HG03159 (cell line): ENCODE measurements at regions not wholly inside any gene's neighbourhood (a gene's known extent, or its start where the extent isn't known, plus 50 kb on each side); places are given as distances from the start of the nearest gene placed in this dataset.
"Not testable (repeated sequence)": the region's sequence is repeated elsewhere in the genome, so short reads cannot be mapped to it uniquely, and the experiment has no call there.

Source experiments
- ATAC-seq: cut with Tn5 transposase; IDR thresholded peaks from one replicate; pipeline ENCODE4 v1.9.1; 2021; ENCODE audit warnings: mild to moderate bottlenecking, moderate library complexity; ENCODE audit not compliant: unreplicated experiment

DNA sequence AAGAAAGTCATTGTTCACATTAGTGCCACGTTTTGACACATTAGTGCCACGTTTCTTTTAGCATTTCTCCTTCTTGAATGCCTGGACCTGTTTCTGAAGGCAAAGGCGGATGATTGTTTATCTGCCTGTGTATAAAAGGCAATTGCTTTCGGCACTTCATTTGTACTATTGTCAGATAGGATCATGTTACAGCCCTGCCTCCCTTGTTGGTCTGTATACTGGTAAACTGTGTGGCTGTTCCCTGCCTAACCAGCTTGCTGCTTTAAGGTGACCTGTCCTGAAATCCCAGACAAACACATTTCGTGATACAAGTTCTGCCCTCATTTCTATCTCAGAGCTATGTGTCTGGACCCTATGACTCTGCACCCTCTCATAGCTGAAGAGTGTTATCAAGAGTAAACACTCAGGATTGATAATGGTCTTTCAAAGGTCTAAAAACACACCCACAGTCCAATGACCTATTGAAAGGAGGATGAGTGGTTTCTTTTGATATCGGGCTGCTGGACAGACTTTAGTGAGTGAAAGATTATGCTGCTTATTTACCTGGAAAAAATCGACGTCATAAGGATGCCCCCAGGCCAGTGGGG, 276.3 kb upstream of the MCTP2 start:
- no peak for ATAC-seq

DNA sequence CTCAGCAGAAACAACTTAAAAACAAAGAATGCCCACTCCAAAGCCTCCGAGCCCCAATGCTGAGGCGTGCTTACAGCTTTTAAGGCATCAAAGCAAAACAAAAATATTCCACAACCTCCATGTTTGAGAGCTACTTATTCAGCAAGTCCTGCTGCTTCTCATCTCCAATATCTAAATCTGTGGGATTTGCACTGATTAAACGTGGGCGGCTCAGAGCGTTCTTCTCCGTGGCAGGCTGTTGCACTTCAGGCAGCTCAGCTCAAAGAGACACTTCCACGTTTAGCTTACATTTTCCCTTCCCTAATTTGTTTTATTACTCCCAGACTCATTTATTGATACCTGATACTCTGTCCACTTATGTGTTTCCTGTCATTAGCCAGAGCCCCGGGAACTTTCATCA, 282.6 kb upstream of the MCTP2 start:
- ATAC-seq, result no peak

DNA sequence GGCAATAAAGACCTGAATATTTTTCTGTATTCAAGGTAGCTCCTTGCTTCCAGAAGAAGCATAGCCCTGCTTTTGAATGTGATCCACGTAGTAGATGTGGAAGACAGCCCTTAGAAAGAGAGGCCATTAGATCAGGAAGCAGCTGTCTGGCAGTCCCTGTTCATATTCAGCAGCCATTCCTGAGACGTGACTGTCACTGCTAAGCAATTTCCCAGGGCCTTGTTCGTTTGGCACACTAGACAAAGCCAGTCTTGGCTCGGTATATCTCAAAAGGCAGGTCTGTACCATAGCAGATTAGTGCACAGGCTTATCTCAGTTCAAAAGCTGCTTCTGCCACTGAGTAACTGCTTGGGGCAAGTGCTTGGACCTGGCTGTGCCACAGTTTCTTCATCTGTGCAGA, 287.8 kb upstream of the MCTP2 start:
- no peak for ATAC-seq

DNA sequence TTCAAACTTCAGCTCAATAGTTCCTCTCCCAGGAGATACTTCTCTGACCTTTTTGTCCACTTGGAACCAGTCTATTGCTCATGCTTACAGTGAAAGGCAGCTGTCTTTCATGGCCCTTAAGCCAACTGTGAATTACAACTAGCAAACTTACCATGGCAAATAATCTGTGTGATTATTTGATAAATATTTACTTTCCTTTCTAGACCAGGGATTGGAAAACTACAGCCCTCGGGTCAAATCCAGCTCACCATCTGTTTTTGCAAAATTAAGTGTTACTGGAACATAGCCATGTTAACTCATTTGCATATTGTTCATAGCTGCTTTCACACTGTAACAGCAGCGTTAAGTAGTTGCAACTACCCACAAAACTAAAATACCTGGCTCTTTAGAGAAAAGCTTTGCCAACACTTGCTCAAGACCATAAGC, 289.1 kb upstream of the MCTP2 start:
- ATAC-seq, result no peak

DNA sequence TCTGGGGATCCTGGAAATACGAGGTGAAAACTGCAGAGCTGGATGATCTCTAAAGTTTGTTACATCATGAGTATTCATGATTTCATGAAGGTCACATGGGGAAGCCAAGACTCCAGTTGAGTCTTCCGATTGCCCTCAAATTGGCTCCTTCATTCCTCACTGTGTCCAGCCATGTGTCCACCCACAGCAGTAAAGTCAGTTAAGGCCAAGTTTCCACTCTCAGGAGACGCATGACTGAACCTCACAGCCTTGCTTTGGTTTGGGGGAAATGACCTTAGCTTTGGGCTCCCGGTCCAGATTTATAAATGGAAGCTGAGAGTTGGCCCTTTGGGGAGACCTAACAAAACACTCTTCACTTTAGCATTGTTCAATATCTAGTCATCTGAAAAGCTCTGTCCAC, 289.7 kb upstream of the MCTP2 start:
- ATAC-seq, result no peak

DNA sequence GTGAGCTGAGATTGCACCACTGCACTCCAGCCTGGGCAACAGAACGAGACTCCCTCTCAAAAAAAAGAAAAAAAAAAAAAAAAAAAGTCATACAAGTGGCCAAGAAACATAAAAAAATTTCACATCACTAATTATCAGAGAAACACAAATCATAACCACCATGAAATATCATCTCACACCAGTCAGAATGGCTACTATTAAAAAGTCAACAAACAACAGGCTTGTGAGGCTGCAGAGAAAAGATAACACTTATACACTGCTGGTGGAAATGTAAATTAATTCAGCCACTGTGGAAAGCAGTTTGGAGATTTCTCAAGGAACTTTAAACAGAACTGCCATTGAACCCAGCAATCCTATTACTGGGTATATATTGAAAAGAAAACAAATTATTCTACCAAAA, 291.1 kb upstream of the MCTP2 start:
- ATAC-seq, result no peak

DNA sequence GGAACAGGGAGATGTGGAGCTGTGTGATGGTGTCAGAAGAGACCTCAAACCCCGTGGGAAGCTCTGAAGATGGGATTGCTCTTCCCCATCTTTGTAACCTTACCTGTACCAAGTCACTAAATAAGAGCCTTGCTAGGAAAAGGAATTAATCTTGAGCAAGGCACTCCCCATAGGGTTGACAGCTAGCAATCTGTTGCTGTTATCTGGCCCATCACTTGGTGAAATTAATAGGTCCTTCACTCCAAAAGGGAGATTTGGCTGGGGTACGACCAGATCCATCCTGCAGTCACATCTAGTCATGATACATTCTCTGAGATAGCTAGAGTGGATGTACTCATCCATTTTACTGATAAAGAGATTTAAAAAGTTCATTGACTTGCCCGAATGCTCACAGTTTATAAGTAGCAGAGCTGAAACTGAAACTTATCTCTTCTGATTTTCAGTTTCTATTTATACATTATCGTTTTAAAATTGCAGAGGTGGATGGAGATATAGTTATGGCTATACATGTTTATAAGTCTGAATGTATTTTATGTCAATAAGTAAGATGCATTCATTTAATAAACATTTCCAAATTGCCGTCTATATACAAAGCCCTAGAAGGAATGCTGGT, 299.1 kb upstream of the MCTP2 start:
- peak; percentile 91 for ATAC-seq

DNA sequence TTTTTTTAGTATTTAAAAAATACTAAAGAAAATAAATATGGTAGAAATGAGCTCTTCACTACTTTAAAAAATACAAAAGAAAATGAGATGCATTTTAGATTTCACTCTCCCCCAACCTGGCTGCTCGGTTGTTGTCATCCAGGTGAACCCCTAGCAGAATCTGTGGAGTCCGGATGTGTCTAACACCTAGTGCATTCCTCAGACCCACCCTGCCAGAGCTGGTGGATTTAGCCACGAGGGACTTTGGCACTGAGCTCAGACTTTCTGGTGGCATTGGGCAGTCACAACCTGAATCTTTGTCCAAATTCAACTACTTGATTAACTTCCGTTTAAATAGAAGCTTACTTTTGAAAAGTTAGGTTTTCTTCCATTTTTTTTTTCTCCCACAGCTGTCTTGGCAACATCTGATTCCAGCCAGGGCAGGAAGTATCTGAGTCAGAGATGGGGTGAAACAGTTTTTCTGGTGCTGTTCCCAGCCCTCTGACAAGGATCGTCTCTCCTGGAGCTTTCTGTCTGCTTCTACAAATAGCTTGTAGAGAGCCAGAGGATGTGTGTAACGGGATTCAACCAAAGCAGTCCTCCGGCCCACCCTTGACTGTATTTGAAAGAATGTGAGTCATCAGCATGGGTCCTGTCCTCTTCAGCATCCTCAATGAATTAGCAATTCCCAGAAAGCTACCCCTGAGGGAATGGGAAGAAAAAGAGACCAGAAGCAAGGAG, 301.8 kb upstream of the MCTP2 start:
- no peak for ATAC-seq

DNA sequence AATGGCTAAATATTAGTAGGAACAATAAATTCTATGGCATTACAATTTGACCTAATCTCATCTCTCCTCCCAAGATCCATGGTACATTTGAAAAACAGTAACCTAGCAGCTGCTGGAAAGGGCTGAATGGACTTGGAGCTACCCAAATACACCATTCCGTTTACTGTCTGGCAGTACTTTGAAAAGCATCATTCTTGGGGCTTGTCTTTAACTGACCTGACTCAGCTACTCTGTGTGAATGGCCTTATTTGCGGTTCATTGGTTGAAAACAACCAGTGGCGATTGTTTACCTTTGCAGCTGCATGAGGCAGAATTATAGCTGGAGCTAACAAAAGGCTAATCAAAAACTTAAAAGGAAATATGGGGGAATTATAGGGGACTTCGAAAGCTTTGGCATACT, 311.2 kb upstream of the MCTP2 start:
- ATAC-seq, result no peak

DNA sequence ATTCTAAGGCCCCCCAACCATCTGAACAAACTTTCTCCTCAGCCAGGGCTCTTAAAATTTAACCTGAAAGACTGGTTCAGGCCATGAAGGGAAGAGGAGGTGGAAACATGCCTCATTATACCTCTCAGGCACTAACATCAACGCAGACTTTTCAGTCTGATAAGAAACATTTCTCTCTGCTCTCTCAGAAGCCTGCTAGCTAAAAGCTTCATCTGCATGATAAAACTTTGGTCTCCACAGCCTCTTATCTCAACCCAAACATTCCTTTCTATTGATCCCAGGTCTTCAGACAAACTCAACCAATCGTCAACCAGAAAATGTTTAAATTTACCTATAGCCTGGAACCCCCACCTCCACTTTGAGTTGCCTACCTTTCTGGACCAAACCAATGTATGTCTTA, 312.6 kb upstream of the MCTP2 start:
- ATAC-seq, result not testable (repeated sequence)

DNA sequence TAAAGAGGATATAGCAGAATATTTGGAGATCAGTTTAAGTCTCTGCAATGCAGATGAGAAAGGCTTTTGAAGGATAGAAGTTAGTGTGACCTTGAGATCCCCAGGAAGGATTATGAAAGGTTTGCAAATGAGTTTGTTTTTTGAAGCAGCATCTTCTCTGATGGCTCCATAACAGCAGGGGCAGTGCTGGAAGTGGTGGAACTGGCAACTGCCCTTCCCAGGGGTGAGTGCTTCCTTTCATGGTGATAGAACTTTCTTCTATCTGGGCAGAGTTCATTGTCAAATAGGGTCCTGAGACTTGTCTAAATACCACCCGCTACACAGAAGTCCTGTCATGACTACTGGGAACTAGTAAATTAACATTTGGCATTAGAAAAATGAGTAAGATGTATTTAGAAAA, 314.2 kb upstream of the MCTP2 start:
- no peak for ATAC-seq

DNA sequence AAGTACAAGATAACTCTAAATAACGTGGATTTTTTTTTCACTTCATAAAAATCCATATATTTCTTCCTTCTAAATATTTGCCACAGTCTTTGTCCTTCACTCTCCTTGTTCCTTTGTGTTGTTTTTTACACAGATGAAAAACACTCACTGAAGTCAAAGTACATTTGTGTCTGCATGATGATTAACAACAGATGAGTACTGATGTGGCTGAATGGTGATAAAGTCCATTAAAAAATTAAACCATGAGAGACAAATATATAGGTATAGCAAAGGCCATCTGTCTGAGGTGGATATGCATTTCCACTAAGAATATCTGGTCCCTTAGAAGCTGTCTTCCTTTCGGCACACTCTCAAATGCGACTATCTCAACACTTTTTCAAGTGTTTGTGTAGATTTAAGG, 317.5 kb upstream of the MCTP2 start:
- ATAC-seq, result no peak

DNA sequence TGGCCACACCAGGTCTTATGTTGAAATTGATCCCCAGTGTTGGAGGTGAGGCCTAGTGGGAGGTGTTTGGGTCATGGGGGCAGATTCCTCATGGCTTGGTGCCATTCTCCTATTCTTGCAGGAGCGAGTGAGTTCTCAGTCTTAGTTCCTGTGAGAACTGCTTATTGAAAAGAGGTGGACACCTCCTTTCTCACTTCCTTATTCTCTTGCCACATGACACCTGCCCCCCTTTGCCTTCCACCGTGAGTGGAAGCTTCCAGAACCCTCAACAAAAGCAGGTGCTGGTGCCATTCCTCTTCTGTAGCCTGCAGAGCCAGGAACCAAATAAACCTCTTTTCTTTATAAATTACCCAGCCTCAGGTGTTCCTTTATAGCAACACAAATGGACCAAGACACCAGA, 318.1 kb upstream of the MCTP2 start:
- no peak for ATAC-seq

DNA sequence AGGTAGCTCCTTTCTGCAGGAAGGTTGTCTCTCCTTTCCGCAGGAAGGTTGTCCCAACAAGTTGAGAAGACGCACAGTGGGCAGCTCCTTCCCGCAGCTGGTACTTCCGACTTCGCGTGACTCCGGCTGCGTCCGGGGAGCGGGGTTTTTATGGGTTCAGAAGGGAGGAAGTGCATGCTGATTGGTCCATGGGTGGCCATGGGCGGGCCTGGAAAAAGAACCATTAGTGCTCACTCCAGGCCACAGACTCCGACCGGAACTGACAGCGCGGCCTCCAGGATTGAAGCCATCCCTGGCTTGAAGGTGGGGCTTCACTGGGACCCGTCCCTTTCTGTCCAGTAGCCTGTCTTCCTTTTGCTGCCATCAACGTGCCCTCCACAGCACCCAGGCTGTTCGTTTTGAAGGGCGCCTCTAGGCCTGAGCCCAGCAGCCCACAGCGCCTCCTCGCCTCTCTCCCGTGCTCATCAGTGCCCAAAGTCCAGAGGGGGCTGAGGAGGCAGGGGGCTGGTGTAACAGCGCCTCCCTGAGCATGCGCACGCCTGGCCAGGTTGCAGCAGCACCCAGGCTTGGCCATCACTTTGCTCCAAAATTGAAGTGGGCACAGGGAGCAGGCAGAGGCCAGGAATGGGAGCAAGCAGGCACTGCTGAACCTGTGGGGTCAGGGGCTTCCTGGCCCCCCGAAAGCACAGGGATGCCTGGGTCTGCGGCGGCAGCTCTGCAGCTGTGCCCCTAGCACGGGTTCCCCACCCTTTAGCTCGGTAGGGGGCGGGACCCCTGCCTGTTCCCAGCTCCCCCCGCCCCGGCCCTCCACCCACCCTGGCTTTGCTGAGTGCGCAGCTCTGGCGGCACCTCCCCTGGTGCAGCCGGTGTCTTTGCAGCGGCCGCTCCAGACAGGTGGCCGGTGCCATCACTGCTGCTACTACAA, 330.6 kb upstream of the MCTP2 start:
- ATAC-seq, result no peak

DNA sequence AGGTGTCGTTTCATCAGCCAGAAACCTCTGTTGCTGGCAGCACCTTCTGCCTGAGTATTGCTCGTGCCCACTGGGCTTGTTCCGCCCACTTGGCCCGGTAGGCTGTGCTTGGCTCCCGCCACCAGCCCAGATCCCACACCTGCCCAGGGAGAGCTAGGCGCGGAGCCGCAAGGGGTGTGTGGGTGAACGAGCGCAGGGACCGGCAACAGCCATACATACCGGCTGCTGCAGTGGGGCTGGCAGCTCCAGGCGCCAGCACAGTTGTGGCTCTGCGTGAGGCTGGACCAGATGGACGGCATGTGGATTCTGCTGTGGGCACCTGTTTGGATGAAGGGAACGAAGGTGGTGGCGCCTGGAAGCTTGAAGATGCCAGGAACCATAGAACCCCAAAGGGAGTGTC, 331.5 kb upstream of the MCTP2 start:
- ATAC-seq, result no peak

DNA sequence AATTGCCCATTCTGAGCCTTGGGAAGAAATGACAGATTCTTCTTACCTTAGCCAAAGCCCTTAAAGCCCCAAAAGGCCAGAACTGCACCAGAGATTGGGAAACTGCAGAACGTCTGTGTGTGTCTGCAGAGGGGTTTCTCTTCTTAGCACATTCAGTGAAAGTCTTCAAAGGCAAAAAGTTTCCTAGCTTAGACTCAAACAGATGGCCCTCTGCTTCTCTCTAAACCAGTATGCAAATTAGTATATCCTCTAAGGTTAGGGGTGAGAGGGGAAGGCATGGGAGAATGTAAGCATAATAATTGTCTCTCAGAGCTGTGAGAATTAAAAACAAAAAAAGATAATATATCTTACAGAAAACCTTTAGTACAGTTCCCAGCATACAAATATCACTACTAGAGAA, 334.0 kb upstream of the MCTP2 start:
- ATAC-seq, result no peak

DNA sequence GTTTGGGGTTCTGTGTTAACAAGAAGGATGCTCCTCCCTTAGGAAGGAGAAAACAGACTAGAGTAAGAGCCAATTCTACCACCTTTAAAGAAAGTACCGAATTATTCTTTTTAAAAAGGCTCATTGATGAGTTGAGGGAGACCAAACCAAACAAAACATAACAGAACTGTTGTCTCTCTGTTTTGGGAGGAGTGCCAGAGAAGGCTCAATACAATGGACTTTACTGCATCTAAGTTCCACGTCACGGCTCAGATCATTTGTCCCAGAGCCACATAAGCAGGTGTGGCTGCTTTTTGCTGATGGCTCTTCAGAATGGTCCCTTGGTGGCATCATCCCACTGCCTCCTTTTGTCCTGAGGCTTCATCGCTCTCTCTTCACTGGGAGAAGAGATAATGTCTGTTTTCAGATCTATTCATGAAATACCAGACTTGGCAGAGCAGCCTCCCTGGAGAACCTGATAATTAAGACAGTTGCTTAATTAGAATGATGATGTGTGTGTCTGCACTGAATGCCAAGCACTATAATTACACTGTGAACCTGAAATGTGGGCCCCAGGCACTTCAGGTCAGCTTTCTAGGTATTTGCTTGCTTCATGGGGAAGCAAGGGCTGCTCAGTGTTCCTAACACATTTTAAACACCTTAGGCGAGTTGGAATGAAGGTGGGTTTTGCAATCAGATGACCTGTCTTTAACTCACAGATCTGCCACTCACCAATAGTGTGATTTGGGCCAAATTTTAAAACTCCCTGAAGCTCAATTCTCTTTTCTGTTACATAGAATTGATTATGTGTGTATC, 335.2 kb upstream of the MCTP2 start:
- ATAC-seq, result no peak

DNA sequence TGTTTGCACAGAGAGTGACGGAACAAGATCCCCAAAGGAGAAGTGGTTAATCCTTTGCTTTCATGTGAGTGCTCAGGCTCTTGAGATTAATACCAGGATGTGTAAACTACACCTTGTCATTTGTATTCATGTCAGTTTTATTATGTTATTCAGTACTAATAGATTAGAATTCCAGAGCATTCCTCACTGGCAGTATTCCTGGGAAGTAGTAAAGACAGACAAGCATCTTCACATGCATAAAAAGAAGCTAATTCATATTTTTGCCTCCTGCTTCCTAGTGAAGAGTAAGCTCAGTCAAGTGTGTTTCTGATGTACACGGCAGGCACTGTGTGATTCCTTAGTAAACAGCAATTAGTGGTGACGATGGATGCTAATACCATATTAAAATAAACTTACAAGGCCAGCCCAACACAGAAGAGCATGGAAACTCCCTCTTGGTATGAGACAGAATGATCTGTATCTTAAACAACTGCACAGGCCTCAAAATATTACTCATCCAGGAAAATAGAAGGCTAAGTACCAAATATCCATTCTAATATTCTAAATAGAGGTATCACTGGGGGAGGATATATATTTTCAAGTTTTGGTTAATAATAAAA, 336.8 kb upstream of the MCTP2 start:
- no peak for ATAC-seq

DNA sequence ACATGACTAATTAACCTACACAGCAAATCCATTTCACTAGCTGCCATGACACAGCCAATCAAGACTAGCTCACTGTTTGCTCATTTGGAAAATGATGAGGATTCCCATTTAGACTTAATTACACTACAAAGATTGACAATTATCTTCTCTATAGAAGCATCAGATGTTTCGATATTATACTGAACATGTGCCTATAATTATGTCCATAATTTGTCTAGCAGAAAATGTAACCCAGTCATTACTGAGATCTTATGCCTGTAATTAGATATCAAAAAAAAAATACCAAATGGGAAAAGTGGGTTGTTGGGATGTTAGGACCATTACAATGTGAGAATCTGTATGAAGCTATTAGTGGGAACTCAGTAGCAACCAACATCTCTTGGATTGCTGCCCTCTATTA, 344.2 kb upstream of the MCTP2 start:
- ATAC-seq, result no peak

DNA sequence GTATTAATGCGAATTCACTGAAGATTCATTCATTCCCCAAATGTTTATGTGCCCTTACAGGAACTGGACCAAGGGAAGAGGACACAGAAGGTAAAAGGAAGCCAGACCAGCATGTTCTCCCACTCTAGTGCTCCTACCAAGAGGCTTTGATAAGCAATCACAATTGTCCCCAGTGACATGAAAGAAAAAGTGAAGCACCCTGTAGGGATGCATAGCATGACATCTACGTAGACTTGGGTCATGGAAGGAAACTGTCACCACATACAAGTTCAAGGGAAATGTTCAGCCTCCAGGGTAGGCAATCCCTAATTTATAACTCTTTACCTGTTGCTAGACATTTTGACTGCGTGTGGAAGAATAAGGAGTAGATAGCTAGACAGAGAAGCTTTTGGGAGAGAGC, 348.6 kb upstream of the MCTP2 start:
- no peak for ATAC-seq
